Liver (tissue), 8 donors: ENCODE measurements at regions not wholly inside any gene's neighbourhood (a gene's known extent, or its start where the extent isn't known, plus 50 kb on each side); places are given as distances from the start of the nearest gene placed in this dataset.

ENCODE experiments used
- DNase-seq: peaks from one replicate; pipeline ENCODE4 v3.0.0-alpha.2; 2017; ENCODE audit warnings: low spot score
- H3K27ac ChIP-seq, 2 donors: one replicate each; pipeline ENCODE4 v1.7.0; 2013; ENCODE audit warnings: inconsistent platforms in 2 of 2, low read length in 2 of 2, control low read depth in 1 of 2, low read depth in 1 of 2, mild to moderate bottlenecking in 1 of 2
- H3K27me3 ChIP-seq, 4 donors: one replicate each; pipeline versions ENCODE4 v1.6.1 to v1.7.0; 2013; ENCODE audit warnings: low read length in 3 of 4, inconsistent platforms in 1 of 4, mild to moderate bottlenecking in 1 of 4, moderate library complexity in 1 of 4; ENCODE audit not compliant: control insufficient read depth in 4 of 4, insufficient read depth in 4 of 4
- H3K36me3 ChIP-seq, 4 donors: one replicate each; pipeline versions ENCODE4 v1.6.1 to v1.7.0; 2013; ENCODE audit warnings: low read length in 3 of 4, mild to moderate bottlenecking in 3 of 4, low read depth in 1 of 4, moderate library complexity in 1 of 4; ENCODE audit not compliant: control insufficient read depth in 4 of 4, insufficient read depth in 3 of 4
- H3K4me1 ChIP-seq, 4 donors: one replicate each; pipeline versions ENCODE4 v1.6.1 to v1.7.0; 2013; ENCODE audit warnings: low read length in 3 of 4, mild to moderate bottlenecking in 3 of 4, moderate library complexity in 1 of 4; ENCODE audit not compliant: control insufficient read depth in 4 of 4, insufficient read depth in 4 of 4
- H3K4me3 ChIP-seq, 3 donors: one replicate each; pipeline versions ENCODE4 v1.6.1 to v1.7.0; 2013; ENCODE audit warnings: low read length in 3 of 3, control low read depth in 1 of 3, low read depth in 1 of 3, mild to moderate bottlenecking in 1 of 3
- H3K9ac ChIP-seq, 2 donors: one replicate each; pipeline ENCODE4 v1.7.0; 2013; ENCODE audit warnings: low read length in 2 of 2, mild to moderate bottlenecking in 2 of 2, moderate library complexity in 2 of 2, control low read depth in 1 of 2, low read depth in 1 of 2
- H3K9me3 ChIP-seq, 4 donors: one replicate each; pipeline versions ENCODE4 v1.6.1 to v1.7.0; 2013; ENCODE audit warnings: low read length in 3 of 4; ENCODE audit not compliant: control insufficient read depth in 4 of 4
- ATF3 ChIP-seq: IDR thresholded peaks from 2 replicates; pipeline ENCODE4 v1.6.1; 2016; ENCODE audit warnings: antibody characterized with exemption
- EGR1 ChIP-seq, 2 donors: IDR thresholded peaks; 2 replicates each; pipeline ENCODE4 v1.6.1; 2016 to 2018; ENCODE audit warnings: antibody characterized with exemption in 2 of 2, low read depth in 2 of 2
- FOXA1 ChIP-seq: IDR thresholded peaks from 2 replicates; pipeline ENCODE4 v1.6.1; 2016; ENCODE audit warnings: antibody characterized with exemption
- FOXA2 ChIP-seq: IDR thresholded peaks from 2 replicates; pipeline ENCODE4 v1.6.1; 2016; ENCODE audit warnings: antibody characterized with exemption
- GABPA ChIP-seq, 2 donors: IDR thresholded peaks in 1 of 2; conservative IDR thresholded peaks in 1 of 2; 2 replicates each; pipeline ENCODE4 v1.6.1; 2016; ENCODE audit warnings: antibody characterized with exemption in 2 of 2, mild to moderate bottlenecking in 1 of 2, moderate library complexity in 1 of 2
- HNF4A ChIP-seq, 2 donors: conservative IDR thresholded peaks; 2 replicates each; pipeline ENCODE4 v1.6.1; 2016; ENCODE audit warnings: antibody characterized with exemption in 2 of 2, mild to moderate bottlenecking in 2 of 2
- HNF4G ChIP-seq: IDR thresholded peaks from 2 replicates; pipeline ENCODE4 v1.6.1; 2016; ENCODE audit warnings: antibody characterized with exemption
- JUND ChIP-seq, 2 donors: IDR thresholded peaks; 2 replicates each; pipeline ENCODE4 v1.6.1; 2016; ENCODE audit warnings: antibody characterized with exemption in 2 of 2
- NR2F2 ChIP-seq: IDR thresholded peaks from 2 replicates; pipeline ENCODE4 v1.6.1; 2016; ENCODE audit warnings: antibody characterized with exemption
- RAD21 ChIP-seq, 2 donors: IDR thresholded peaks; 2 replicates each; pipeline ENCODE4 v1.6.1; 2016; ENCODE audit warnings: antibody characterized with exemption in 2 of 2, mild to moderate bottlenecking in 2 of 2
- REST ChIP-seq: IDR thresholded peaks from 2 replicates; pipeline ENCODE4 v1.6.1; 2016; ENCODE audit warnings: antibody characterized with exemption, mild to moderate bottlenecking
- RXRA ChIP-seq, 2 donors: IDR thresholded peaks; 2 replicates each; pipeline ENCODE4 v1.6.1; 2017 to 2018; ENCODE audit warnings: antibody characterized with exemption in 2 of 2, mild to moderate bottlenecking in 1 of 2
- SP1 ChIP-seq: IDR thresholded peaks from 2 replicates; pipeline ENCODE4 v1.6.1; 2018; ENCODE audit warnings: antibody characterized with exemption, mild to moderate bottlenecking
- TAF1 ChIP-seq: conservative IDR thresholded peaks from 2 replicates; pipeline ENCODE4 v1.6.1; 2016; ENCODE audit warnings: antibody characterized with exemption, mild to moderate bottlenecking
- YY1 ChIP-seq: IDR thresholded peaks from 2 replicates; pipeline ENCODE4 v1.6.1; 2016; ENCODE audit warnings: antibody characterized with exemption, mild to moderate bottlenecking
- ZBTB33 ChIP-seq: IDR thresholded peaks from 2 replicates; pipeline ENCODE4 v1.6.1; 2016; ENCODE audit warnings: antibody characterized with exemption
- WGBS: extraction: QIAGEN DNeasy Blood & Tissue Kit; methylation state at CpG from one replicate; pipeline ENCODE4 v1.1.7; 2013; 5-methylcytosine and 5-hydroxymethylcytosine counted together
- TF ChIP-seq, protein P1 (sequence below): fragments of 150-350 bp; IDR thresholded peaks from 2 replicates; pipeline ENCODE4 v1.5.1; 2017; ENCODE audit warnings: improper control_type of control experiment, low read depth, low read length; ENCODE audit not compliant: missing input control
- TF ChIP-seq, protein P2 (sequence below): IDR thresholded peaks from 2 replicates; pipeline ENCODE4 v1.6.1; 2016; ENCODE audit warnings: antibody characterized with exemption
- donor health status: healthy.
- donor health status: healthy.
- donor health status: healthy.
- donor health status: healthy.
- donor health status: healthy.

GRCh38 chr2:80715433-80715832 lies 410.9 kb upstream of the LRRTM1 start:
- Histone ChIP-seq H3K27ac (no peak overlapping the region), H3K9me3 (no peaks in the 10 kb centered on the region), H3K27me3 (no peaks in the 10 kb centered on the region), H3K4me1 (no peaks in the 10 kb centered on the region), H3K4me3 (no peak overlapping the region), H3K9ac (no peak overlapping the region), H3K36me3 (no peaks in the 10 kb centered on the region)
- WGBS, result 53% methylated on average over 1 of the region's 1 CpG
- DNase-seq, result no peak
- TF ChIP-seq RAD21 (IDR thresholded peaks at IDR 0.05) (no peak), REST (no peak), GABPA (IDR thresholded peaks at IDR 0.05 in 1 of 2, conservative IDR thresholded peaks at IDR 0.05 in 1 of 2) (no peak), ZBTB33 (no peak), YY1 (no peak), FOXA2 (no peak), NR2F2 (no peak), FOXA1 (no peak), HNF4G (no peak), JUND (IDR thresholded peaks at IDR 0.05) (no peak), RXRA (IDR thresholded peaks at IDR 0.05) (no peak), ATF3 (no peak), HNF4A (conservative IDR thresholded peaks at IDR 0.05) (no peak), EGR1 (IDR thresholded peaks at IDR 0.05; ENCODE audit: low read depth in 2 of 2) (no peak), TAF1 (no peak), SP1 (no peak)
- TF ChIP-seq, protein P1, sequence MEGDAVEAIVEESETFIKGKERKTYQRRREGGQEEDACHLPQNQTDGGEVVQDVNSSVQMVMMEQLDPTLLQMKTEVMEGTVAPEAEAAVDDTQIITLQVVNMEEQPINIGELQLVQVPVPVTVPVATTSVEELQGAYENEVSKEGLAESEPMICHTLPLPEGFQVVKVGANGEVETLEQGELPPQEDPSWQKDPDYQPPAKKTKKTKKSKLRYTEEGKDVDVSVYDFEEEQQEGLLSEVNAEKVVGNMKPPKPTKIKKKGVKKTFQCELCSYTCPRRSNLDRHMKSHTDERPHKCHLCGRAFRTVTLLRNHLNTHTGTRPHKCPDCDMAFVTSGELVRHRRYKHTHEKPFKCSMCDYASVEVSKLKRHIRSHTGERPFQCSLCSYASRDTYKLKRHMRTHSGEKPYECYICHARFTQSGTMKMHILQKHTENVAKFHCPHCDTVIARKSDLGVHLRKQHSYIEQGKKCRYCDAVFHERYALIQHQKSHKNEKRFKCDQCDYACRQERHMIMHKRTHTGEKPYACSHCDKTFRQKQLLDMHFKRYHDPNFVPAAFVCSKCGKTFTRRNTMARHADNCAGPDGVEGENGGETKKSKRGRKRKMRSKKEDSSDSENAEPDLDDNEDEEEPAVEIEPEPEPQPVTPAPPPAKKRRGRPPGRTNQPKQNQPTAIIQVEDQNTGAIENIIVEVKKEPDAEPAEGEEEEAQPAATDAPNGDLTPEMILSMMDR, result no peak
- TF ChIP-seq, protein P2, sequence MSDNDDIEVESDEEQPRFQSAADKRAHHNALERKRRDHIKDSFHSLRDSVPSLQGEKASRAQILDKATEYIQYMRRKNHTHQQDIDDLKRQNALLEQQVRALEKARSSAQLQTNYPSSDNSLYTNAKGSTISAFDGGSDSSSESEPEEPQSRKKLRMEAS, result no peak

- no peak overlapping the region for H3K9ac ChIP-seq
These were observed 407.4 kb upstream of the LRRTM1 start for GRCh38 chr2:80711915-80712314.

More at GRCh38 chr2:80711915-80712314, 407.4 kb upstream of the LRRTM1 start:
- H3K27ac ChIP-seq, result no peak overlapping the region
- no peak for DNase-seq
- H3K4me3 ChIP-seq, result no peak overlapping the region
- H3K36me3 ChIP-seq, result no peaks in the 10 kb centered on the region
- TF ChIP-seq TAF1 (no peak), RAD21 (IDR thresholded peaks at IDR 0.05) (no peak)
- no peaks in the 10 kb centered on the region for H3K9me3 ChIP-seq
- no peaks in the 10 kb centered on the region for H3K4me1 ChIP-seq
- H3K27me3 ChIP-seq, result no peaks in the 10 kb centered on the region
